Caco-2 (cell line): ENCODE measurements at regions not wholly inside any gene's neighbourhood (a gene's known extent, or its start where the extent isn't known, plus 50 kb on each side); places are given as distances from the start of the nearest gene placed in this dataset.

ENCODE experiments used
- BruUV-seq: library from RNA; stranded (reverse); fragments of 400-500 nt; replicated peaks from 2 replicates; lab custom pipeline; 2021; lab: Mats Ljungman, UMichigan
- CTCF ChIA-PET: fragments of 300-600 bp; sonication (Branson Sonifier 250); formaldehyde crosslinking; loops from one replicate; lab custom pipeline; 2022; ENCODE audit warnings: antibody characterized with exemption; lab: Charles Lee
- POLR2A ChIA-PET: fragments of 300-600 bp; sonication (Branson Sonifier 250); formaldehyde crosslinking; loops from one replicate; lab custom pipeline; 2022; ENCODE audit warnings: antibody characterized with exemption; lab: Charles Lee
- DNase-seq, 2 experiments: peaks; one replicate each; pipeline versions ENCODE4 v3.0.0 to v3.0.0-alpha.2; 2020 to 2022
- H3K27me3 ChIP-seq: replicated peaks from 2 replicates; pipeline ENCODE4 v1.6.0; 2011; ENCODE audit warnings: low read length; ENCODE audit not compliant: control insufficient read depth, insufficient read depth
- H3K36me3 ChIP-seq: 2 replicates; pipeline ENCODE4 v1.5.1; 2011; ENCODE audit warnings: low read length; ENCODE audit not compliant: control insufficient read depth, insufficient read depth
- H3K4me1 ChIP-seq: fragments of 250-450 bp; sonication (Bioruptor Pico); 2 replicates; pipeline ENCODE4 v1.5.1; 2020; ENCODE audit warnings: mild to moderate bottlenecking
- H3K4me3 ChIP-seq: 2 replicates; pipeline ENCODE4 v1.5.1; 2011; ENCODE audit warnings: low read depth, mild to moderate bottlenecking, control low read depth, low read length
- H3K9me3 ChIP-seq: fragments of 250-450 bp; sonication (Bioruptor Pico); 2 replicates; pipeline ENCODE4 v1.5.1; 2020; ENCODE audit warnings: mild to moderate bottlenecking, moderate library complexity
- H3K27ac Mint-ChIP-seq: one replicate; pipeline ENCODE4 v1.8.0; 2022; ENCODE audit warnings: mixed read lengths; ENCODE audit not compliant: unreplicated experiment
- H3K27me3 Mint-ChIP-seq: one replicate; pipeline ENCODE4 v1.8.0; 2022; ENCODE audit warnings: mixed read lengths; ENCODE audit not compliant: insufficient read depth, unreplicated experiment
- H3K36me3 Mint-ChIP-seq: one replicate; pipeline ENCODE4 v1.8.0; 2022; ENCODE audit warnings: mild to moderate bottlenecking, mixed read lengths; ENCODE audit not compliant: insufficient read depth, unreplicated experiment
- H3K4me1 Mint-ChIP-seq: one replicate; pipeline ENCODE4 v1.8.0; 2022; ENCODE audit warnings: low read depth, mixed read lengths; ENCODE audit not compliant: unreplicated experiment
- H3K4me3 Mint-ChIP-seq: one replicate; pipeline ENCODE4 v1.8.0; 2022; ENCODE audit warnings: mild to moderate bottlenecking, moderate library complexity, mixed read lengths; ENCODE audit not compliant: unreplicated experiment
- H3K9me3 Mint-ChIP-seq: one replicate; pipeline ENCODE4 v1.8.0; 2022; ENCODE audit warnings: mixed read lengths; ENCODE audit not compliant: unreplicated experiment
- CTCF ChIP-seq, 2 experiments: fragments of 200-600 bp in 1 of 2; IDR thresholded peaks; 1 replicate in 1 of 2; 2 replicates in 1 of 2; pipeline versions ENCODE4 v1.5.1 to v1.8.0; 2011 to 2022; ENCODE audit warnings: antibody characterized with exemption in 1 of 2, control low read depth in 1 of 2, inconsistent platforms in 1 of 2, low read depth in 1 of 2, low read length in 1 of 2, mild to moderate bottlenecking in 1 of 2, moderate library complexity in 1 of 2; ENCODE audit not compliant: insufficient read depth in 1 of 2, severe bottlenecking in 1 of 2, unreplicated experiment in 1 of 2
- intact Hi-C: fragments of 100-400 bp; cut with micrococcal nuclease; formaldehyde crosslinking; loops from one replicate; pipeline ENCODE4 v1.10.0; 2022; ENCODE audit not compliant: unreplicated experiment

- no peaks in the 10 kb centered on the region for H3K36me3 Mint-ChIP-seq
- intact Hi-C loops: no loop called here
- H3K27me3 Mint-ChIP-seq: no peaks in the 10 kb centered on the region
- CTCF ChIA-PET: no interaction called here
- H3K4me1 ChIP-seq: no peaks in the 10 kb centered on the region
- no peak for TF ChIP-seq CTCF (IDR thresholded peaks at IDR 0.05; ENCODE audit: insufficient read depth in 1 of 2, low read depth in 1 of 2, low read length in 1 of 2, severe bottlenecking in 1 of 2, unreplicated experiment in 1 of 2)
- H3K9me3 ChIP-seq: no peaks in the 10 kb centered on the region
- POLR2A ChIA-PET: no interaction called here
- no peak overlapping the region for H3K4me3 ChIP-seq
- H3K4me3 Mint-ChIP-seq: no peak overlapping the region
- DNase-seq: no peak
- no TSS peak for BruUV-seq
- H3K36me3 ChIP-seq: no peaks in the 10 kb centered on the region
- no peak overlapping the region for H3K27ac Mint-ChIP-seq
- H3K9me3 Mint-ChIP-seq: no peaks in the 10 kb centered on the region
- H3K27me3 ChIP-seq: no peaks in the 10 kb centered on the region
- no peaks in the 10 kb centered on the region for H3K4me1 Mint-ChIP-seq
These were observed 122.0 kb upstream of the FSTL5 start for GRCh38 chr4:162285753-162286152.

GRCh38 chr4:162282684-162283083, 118.9 kb upstream of the FSTL5 start:
- Histone ChIP-seq H3K4me1 (no peaks in the 10 kb centered on the region), H3K4me3 (no peak overlapping the region), H3K36me3 (no peaks in the 10 kb centered on the region), H3K9me3 (no peaks in the 10 kb centered on the region), H3K27me3 (no peaks in the 10 kb centered on the region)
- H3K27me3 Mint-ChIP-seq: no peaks in the 10 kb centered on the region
- H3K4me3 Mint-ChIP-seq: no peak overlapping the region
- H3K4me1 Mint-ChIP-seq: no peaks in the 10 kb centered on the region
- no peak overlapping the region for H3K27ac Mint-ChIP-seq
- intact Hi-C loops: no loop called here
- no peak for TF ChIP-seq CTCF (IDR thresholded peaks at IDR 0.05; ENCODE audit: insufficient read depth in 1 of 2, low read depth in 1 of 2, low read length in 1 of 2, severe bottlenecking in 1 of 2, unreplicated experiment in 1 of 2)
- H3K9me3 Mint-ChIP-seq: no peaks in the 10 kb centered on the region
- ChIA-PET CTCF (no interaction called here), POLR2A (no interaction called here)
- no peak for DNase-seq
- BruUV-seq: no TSS peak
- H3K36me3 Mint-ChIP-seq: no peaks in the 10 kb centered on the region

GRCh38 chr4:162274354-162274753, 110.6 kb upstream of the FSTL5 start:
- Histone ChIP-seq H3K4me3 (no peak overlapping the region), H3K4me1 (no peaks in the 10 kb centered on the region), H3K9me3 (no peaks in the 10 kb centered on the region), H3K27me3 (no peaks in the 10 kb centered on the region), H3K36me3 (no peaks in the 10 kb centered on the region)
- TF ChIP-seq CTCF (IDR thresholded peaks at IDR 0.05; ENCODE audit: insufficient read depth in 1 of 2, low read depth in 1 of 2, low read length in 1 of 2, severe bottlenecking in 1 of 2, unreplicated experiment in 1 of 2): no peak
- DNase-seq: no peak
- Mint-ChIP-seq H3K4me1 (no peaks in the 10 kb centered on the region), H3K36me3 (no peaks in the 10 kb centered on the region), H3K27me3 (no peaks in the 10 kb centered on the region), H3K4me3 (no peak overlapping the region), H3K9me3 (no peaks in the 10 kb centered on the region), H3K27ac (no peak overlapping the region)
- BruUV-seq: no TSS peak
- ChIA-PET CTCF (no interaction called here), POLR2A (no interaction called here)
- intact Hi-C loops: no loop called here
